GM18873 (cell line): ENCODE measurements at regions not wholly inside any gene's neighbourhood (a gene's known extent, or its start where the extent isn't known, plus 50 kb on each side); places are given as distances from the start of the nearest gene placed in this dataset.

Source experiments
- ATAC-seq: cut with Tn5 transposase; IDR thresholded peaks from one replicate; pipeline ENCODE4 v1.9.1; 2021; ENCODE audit warnings: mild to moderate bottlenecking, moderate library complexity, moderate number of reproducible peaks; ENCODE audit not compliant: unreplicated experiment, low FRiP score

GRCh38 chr12:67568055-67568454, 80.5 kb upstream of the DYRK2 start:
- ATAC-seq = no peak

GRCh38 chr12:67572492-67572891, 76.1 kb upstream of the DYRK2 start:
- no peak for ATAC-seq

DNA sequence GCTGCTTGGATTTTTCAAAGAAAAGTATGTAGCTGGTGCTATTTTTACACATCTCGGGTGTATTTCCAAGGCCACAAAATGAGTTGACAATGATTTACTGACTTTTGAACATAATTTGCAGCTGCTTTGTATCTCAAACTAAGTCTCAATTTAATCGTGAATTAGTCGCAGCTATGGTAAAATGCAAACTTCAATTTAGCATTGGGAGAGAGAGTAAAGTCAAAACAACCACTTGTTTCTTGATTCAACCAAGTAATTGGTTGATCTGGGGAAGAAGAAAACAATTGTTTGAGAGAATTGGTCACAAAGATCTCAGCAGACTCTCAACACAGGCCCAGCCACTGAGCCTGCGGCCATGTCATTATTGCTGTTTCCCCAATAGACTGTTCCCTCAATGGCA, 75.0 kb upstream of the DYRK2 start:
- ATAC-seq = no peak

DNA sequence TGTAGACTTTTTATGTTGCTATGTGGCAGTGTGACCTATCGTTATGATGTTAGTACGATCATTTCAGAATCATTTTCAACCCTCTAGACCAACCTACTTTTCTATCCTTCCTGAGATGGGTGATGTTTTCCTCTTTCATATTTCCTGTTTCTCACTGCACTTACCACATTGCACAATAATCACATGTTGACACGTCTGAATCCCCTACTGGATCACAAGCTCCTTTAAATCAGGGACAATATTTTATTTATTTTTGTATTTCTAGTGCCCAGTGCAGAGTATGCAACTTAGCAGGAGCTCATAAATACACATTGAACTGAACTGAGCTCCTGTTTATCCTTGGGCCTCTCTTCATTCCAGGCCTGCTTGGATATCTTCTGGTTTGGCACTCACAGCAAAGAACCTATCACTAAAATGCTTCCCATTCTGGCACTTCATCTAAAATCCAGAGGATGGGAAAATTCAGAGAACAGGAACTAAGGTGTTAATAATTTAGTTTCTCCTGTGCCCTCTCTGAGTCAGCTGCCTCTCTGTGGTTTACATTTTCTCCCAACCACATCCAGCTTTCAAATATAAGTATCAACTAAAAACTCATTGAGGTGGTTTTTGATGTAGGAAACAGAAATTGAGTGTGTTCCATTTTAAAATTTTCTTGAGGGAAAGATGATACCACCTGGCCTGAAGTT, 69.4 kb upstream of the DYRK2 start:
- ATAC-seq = no peak

GRCh38 chr12:67579662-67580003, 68.9 kb upstream of the DYRK2 start:
- no peak for ATAC-seq

DNA sequence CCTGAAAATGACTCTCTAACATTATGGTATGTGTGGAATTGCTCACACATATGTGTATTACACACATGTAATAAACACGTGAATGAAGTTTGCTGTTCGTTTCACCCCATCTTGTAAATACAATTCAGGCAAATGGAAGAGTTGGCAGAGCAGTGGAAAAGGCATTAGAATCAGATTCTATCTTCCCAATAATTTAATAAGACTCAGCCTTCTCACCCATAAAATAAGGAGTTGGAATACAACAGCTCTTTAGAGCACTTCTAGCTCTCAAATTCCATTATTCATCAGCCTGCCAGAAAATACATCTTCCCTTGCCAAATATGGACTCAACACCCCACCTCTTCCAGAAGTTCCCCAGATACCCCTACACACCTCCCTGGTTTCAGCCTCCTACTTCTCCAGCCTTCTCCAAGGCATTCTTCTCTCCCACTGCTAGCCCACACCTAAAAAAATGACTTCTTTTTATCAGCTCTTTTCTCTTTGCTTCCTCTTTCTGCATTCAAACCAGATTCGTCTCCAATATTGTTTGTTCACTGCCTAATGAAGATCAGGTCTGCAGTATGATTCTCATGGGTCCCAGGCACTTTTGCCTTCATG, 66.2 kb upstream of the DYRK2 start:
- ATAC-seq = no peak

- ATAC-seq = no peak
These were observed 65.7 kb upstream of the DYRK2 start for GRCh38 chr12:67582844-67583243.

- ATAC-seq = no peak
These were observed 61.6 kb upstream of the DYRK2 start for GRCh38 chr12:67586951-67587350.

DNA sequence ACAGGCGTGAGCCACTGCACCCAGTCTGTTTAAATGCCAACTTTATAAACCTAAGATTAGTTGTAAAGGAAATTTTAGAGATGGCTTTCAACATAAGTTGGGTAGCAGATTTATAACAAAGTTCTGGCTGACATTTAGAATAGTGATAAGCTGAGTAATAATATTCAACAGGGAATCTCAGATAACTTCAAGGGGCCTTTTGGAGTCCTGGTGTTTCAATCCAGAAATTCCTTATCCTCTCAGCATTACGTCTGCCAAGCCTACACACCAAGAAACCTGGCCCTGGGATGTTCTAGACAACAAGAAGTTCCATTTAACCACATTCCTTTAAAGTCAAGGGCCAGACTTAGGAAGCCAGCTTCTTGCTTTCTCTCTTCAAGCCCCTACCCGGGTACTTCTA, 59.5 kb upstream of the DYRK2 start:
- no peak for ATAC-seq

GRCh38 chr12:67590149-67590790, 58.3 kb upstream of the DYRK2 start:
- no peak for ATAC-seq

DNA sequence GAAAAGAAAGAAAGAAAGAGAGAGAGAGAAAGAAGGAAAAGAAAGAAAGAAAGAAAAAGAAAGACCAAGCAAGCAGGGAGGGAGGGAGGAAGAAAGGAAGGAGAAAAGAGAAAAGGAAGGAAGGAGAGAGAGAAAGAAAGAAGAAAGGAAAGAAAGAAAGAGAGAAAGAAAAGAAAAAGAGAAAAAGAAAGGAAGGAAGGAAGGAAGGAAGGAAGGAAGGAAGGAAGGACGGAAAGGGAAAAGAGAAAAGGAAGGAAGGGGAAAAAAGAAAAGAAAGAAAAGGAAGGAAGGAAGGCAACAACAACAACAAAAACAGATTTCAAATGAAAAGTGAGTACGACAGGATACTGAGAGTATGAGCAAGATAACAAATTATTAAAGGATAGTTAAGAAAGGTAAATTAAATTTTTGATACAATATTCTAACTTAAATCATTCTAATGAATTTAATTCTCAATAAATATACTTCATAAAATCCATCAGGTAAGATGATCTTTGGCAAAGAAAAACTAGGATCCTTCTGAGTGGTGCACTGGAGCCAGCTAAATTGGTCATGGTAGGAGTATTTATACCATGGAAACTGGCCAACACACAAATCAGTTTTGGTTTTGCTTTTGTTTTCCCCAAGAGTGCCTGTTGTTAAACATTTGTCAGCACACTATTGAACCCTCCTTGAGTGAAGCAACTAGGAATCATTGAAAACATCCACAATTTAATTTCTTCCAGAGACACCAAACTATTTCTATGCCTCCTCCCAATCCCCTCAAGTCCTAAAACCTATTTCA, 56.1 kb upstream of the DYRK2 start:
- ATAC-seq = peak; percentile 83

DNA sequence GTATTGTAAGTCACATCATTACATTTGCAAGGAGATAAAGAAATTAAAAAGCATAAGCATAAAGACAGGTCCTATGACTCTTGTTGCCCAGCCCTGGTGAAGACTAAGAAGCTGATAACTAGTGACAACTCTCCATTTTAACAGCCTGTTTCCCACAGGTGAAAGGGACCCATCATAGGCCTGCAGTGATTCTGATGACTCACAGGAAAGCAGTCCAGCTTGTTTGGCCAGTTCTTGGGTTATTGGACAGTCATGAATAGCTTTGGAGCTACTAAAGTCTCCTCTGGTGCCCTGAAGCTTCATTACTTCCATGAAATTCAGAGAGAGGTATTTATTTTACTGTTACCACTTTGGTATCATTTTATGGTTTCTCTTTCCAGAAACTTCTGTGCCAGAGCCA, 55.5 kb upstream of the DYRK2 start:
- ATAC-seq = no peak

- ATAC-seq = no peak
These were observed 54.8 kb upstream of the DYRK2 start for GRCh38 chr12:67593461-67594330.

GRCh38 chr12:67594888-67595287, 53.7 kb upstream of the DYRK2 start:
- ATAC-seq = no peak

- ATAC-seq = no peak
These were observed 53.2 kb upstream of the DYRK2 start for GRCh38 chr12:67595365-67595764.

DNA sequence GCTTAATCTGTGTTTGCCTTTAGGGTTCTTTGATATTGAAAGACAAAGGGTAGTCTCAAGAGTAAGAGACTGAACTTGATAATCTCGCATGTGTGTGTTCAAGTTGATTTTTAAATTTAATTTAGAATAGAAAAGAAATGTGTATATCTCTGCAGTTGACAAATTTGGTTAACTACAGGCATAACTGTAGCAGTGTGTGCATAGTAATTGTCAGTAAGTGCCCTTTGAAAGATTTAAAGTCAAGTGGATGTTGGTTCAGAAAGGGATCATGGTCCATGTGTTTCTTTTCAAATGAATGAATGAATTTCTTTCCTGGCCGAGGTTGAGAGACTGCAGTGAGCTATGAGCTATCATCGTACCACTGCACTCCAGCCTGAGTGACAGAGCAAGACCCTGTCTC, 49.9 kb upstream of the DYRK2 start:
- no peak for ATAC-seq
